IPS-20b (cell line): ENCODE measurements at regions not wholly inside any gene's neighbourhood (a gene's known extent, or its start where the extent isn't known, plus 50 kb on each side); places are given as distances from the start of the nearest gene placed in this dataset.

Source experiments
- H3K27ac ChIP-seq: one replicate; pipeline ENCODE4 v1.5.1; 2013; ENCODE audit warnings: low read length
- H3K27me3 ChIP-seq: 2 replicates; pipeline ENCODE4 v1.6.1; 2013; ENCODE audit warnings: mild to moderate bottlenecking, low read length, inconsistent platforms; ENCODE audit not compliant: insufficient read depth
- H3K36me3 ChIP-seq: 2 replicates; pipeline ENCODE4 v1.6.1; 2013; ENCODE audit warnings: low read depth, mild to moderate bottlenecking, inconsistent platforms, low read length, moderate library complexity; ENCODE audit not compliant: insufficient read depth
- H3K4me1 ChIP-seq: 2 replicates; pipeline ENCODE4 v1.6.1; 2013; ENCODE audit warnings: mild to moderate bottlenecking, control low read depth, inconsistent platforms, low read length, moderate library complexity; ENCODE audit not compliant: insufficient read depth
- H3K4me3 ChIP-seq: 2 replicates; pipeline ENCODE4 v1.5.1; 2013; ENCODE audit warnings: mild to moderate bottlenecking, low read length, inconsistent platforms
- H3K9ac ChIP-seq: 2 replicates; pipeline ENCODE4 v1.6.1; 2013; ENCODE audit warnings: low read depth, mild to moderate bottlenecking, inconsistent platforms, low read length, moderate library complexity
- H3K9me3 ChIP-seq: 2 replicates; pipeline ENCODE4 v1.6.1; 2013; ENCODE audit warnings: mild to moderate bottlenecking, low read depth, low read length, inconsistent platforms; ENCODE audit not compliant: insufficient read depth

DNA sequence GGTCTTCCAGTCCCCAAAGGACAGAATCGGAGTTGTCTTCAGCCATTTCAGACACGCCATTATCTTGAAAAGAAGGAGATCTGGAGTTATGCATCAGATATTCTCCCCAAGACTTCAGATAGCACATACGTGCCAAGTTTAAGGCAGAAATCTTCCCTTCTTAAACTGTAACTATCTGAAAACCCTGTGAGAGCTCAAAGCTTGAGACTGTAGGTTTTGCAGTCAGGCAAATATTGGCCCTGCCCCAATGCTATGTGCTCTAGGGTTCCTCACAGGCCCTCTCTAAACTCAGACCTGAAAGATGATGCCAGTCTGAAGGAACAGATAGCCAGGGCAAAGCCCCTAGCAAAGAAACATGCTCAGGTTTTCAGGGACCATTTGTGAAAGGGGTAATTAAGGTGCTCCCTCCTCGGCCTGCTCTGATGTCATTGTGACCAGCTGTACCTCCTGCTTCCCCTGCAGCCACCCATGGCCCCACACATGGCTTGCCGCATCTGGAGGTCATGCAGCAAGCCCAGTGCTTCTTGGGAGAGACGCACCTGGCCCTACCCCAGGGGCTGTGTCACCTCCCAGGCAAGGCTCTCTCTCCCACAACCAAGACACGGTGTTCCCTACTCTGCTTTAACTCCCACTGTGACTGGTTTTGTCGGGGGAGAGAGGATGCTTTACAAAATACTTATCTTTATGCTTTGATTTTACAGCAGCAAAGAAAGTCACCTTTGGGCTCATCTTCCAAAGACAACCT lies 53.4 kb upstream of the POMGNT2 start:
- H3K27ac ChIP-seq: no peak overlapping the region
- no peaks in the 10 kb centered on the region for H3K9me3 ChIP-seq
- H3K4me3 ChIP-seq: no peak overlapping the region
- H3K4me1 ChIP-seq: no peaks in the 10 kb centered on the region; the same call in 1 of the 2 replicates
- H3K36me3 ChIP-seq: no peaks in the 10 kb centered on the region
- no peak overlapping the region for H3K9ac ChIP-seq
- peaks cover 5% of the 10 kb centered on the region; the same call in 1 of the 2 replicates for H3K27me3 ChIP-seq

DNA sequence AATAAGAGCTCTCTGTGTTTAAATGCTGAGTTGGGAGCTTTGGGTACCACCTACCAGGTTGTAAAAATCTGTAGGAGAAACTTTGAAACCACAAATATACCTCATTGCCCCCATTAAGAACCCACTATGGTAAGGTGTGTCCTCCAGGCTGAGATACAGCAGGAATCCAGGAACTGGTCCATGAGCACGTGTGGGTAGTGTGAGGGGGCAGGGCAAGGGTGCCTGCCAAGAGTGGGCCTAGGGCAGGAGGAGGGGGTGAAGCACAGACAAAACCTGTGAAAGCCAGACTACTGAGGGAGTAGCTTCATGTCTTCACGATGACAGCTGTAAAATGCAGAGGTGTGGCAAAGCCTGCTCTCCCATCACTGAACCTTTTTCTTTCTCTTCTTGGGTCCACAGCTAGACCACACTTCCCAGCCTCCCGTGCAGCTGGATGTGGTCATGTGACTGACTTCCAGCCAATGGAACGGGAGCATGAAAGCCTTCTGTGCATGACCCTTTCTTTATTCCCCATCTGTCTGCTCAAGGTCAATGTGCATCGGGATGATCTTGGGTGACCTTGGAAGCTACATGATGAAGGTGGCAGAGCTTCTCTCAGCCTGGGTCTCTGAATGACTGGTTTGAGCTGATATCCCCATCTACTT lies 51.1 kb upstream of the POMGNT2 start:
- Histone ChIP-seq H3K4me1 (no peaks in the 10 kb centered on the region; the same call in 1 of the 2 replicates), H3K36me3 (no peaks in the 10 kb centered on the region), H3K9ac (no peak overlapping the region)

DNA sequence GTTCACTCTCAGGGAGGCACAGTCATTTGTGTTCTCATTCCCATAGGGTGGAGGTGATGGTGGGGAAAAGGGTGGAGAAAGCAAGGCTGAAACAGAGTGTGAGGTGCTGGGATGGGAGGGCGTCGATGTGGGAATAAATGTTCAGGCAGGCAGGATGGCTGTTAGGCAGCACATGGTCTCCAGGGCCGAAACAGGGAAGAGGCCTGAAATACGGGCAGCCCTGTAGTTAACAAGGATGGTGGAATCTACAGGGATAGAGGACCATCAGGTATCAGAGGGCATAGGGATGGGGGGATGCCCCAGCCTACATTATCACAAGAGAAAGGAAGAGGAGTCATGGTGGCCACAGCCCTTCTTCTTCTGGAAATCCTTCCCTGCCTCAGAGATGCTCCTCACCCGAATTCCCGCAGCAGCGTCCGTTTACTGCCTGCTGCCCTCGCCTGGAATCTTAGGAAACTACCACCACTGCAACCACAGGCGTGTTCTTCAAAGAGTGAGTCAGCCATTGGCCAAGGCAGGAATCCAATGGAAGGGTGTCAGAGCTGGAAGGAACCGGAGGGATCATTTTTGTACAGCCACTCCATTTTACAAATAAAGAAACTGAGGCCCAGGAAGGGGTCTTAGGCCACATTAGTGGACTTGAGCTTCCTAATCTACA lies 49.7 kb upstream of the POMGNT2 start:
- no peak overlapping the region for H3K27ac ChIP-seq
- no peak overlapping the region for H3K4me3 ChIP-seq
- H3K9me3 ChIP-seq: no peaks in the 10 kb centered on the region
- no peaks in the 10 kb centered on the region for H3K4me1 ChIP-seq
- H3K27me3 ChIP-seq: peaks cover 5% of the 10 kb centered on the region; the same call in 1 of the 2 replicates
- H3K36me3 ChIP-seq: no peaks in the 10 kb centered on the region
- no peak overlapping the region for H3K9ac ChIP-seq

More for the DNA sequence above, 51.1 kb upstream of the POMGNT2 start:
- Histone ChIP-seq H3K4me3 (no peak overlapping the region), H3K27ac (no peak overlapping the region), H3K27me3 (peaks cover 5% of the 10 kb centered on the region; the same call in 1 of the 2 replicates), H3K9me3 (no peaks in the 10 kb centered on the region)
